H1 (cell line): ENCODE measurements at regions not wholly inside any gene's neighbourhood (a gene's known extent, or its start where the extent isn't known, plus 50 kb on each side); places are given as distances from the start of the nearest gene placed in this dataset.

Source experiments
- CTCF ChIA-PET: fragments of 300-600 bp; sonication (Branson Sonifier 250); formaldehyde crosslinking; loops from one replicate; lab custom pipeline; 2021; ENCODE audit not compliant: partially characterized antibody; lab: Charles Lee
- POLR2A ChIA-PET: fragments of 300-600 bp; sonication (Branson Sonifier 250); formaldehyde crosslinking; loops from one replicate; lab custom pipeline; 2021; ENCODE audit warnings: inconsistent platforms; ENCODE audit not compliant: partially characterized antibody; lab: Charles Lee
- DNase-seq, 2 experiments: peaks; one replicate each; pipeline versions ENCODE4 v3.0.0 to v3.0.0-alpha.2; 2010 to 2022; ENCODE audit warnings: low spot score in 2 of 2, low read depth in 1 of 2, mixed read lengths in 1 of 2
- FAIRE-seq: peaks from 2 replicates; lab custom pipeline; 2011; peaks lifted over from hg19 to GRCh38; lab: Jason Lieb, UNC
- H2AFZ ChIP-seq: 2 replicates; pipeline ENCODE4 v1.8.1; 2012; ENCODE audit warnings: low read length, inconsistent platforms
- H2AK5ac ChIP-seq: 2 replicates; pipeline ENCODE4 v1.6.1; 2013; ENCODE audit warnings: low read depth, low read length
- H2BK120ac ChIP-seq: replicated peaks from 2 replicates; pipeline ENCODE3; 2013; ENCODE audit warnings: low read depth, low read length, inconsistent platforms
- H2BK12ac ChIP-seq: 2 replicates; pipeline ENCODE4 v1.6.1; 2013; ENCODE audit warnings: low read depth, low read length
- H2BK15ac ChIP-seq: 2 replicates; pipeline ENCODE4 v1.6.1; 2013; ENCODE audit warnings: low read length
- H2BK20ac ChIP-seq: 2 replicates; pipeline ENCODE4 v1.6.1; 2013; ENCODE audit warnings: low read length
- H2BK5ac ChIP-seq: 2 replicates; pipeline ENCODE4 v1.6.1; 2013; ENCODE audit warnings: low read depth, low read length
- H3K14ac ChIP-seq: 2 replicates; pipeline ENCODE4 v1.6.1; 2013; ENCODE audit warnings: inconsistent platforms; ENCODE audit not compliant: insufficient read length
- H3K18ac ChIP-seq: 2 replicates; pipeline ENCODE4 v1.6.1; 2013; ENCODE audit warnings: low read length; ENCODE audit errors: extremely low read depth
- H3K23ac ChIP-seq: 2 replicates; pipeline ENCODE4 v1.6.1; 2013; ENCODE audit warnings: inconsistent platforms; ENCODE audit not compliant: insufficient read length
- H3K23me2 ChIP-seq: 2 replicates; pipeline ENCODE4 v1.6.1; 2013; ENCODE audit warnings: low read depth, low read length
- H3K27ac ChIP-seq: 2 replicates; pipeline ENCODE4 v1.6.1; 2011; ENCODE audit warnings: low read depth, low read length, inconsistent platforms
- H3K27me3 ChIP-seq, 4 experiments: replicated peaks in 1 of 4; 1 replicate in 1 of 4; 2 replicates in 3 of 4; pipeline versions ENCODE4 v1.6.1 to v1.8.1; 2011 to 2013; ENCODE audit warnings: low read length in 3 of 4, mild to moderate bottlenecking in 3 of 4, inconsistent platforms in 2 of 4, mixed read lengths in 2 of 4, moderate library complexity in 1 of 4; ENCODE audit not compliant: control insufficient read depth in 3 of 4, insufficient read depth in 3 of 4; ENCODE audit errors: extremely low read depth in 1 of 4
- H3K36me3 ChIP-seq, 4 experiments: 2 replicates each; pipeline versions ENCODE4 v1.6.1 to v1.8.1; 2011 to 2013; ENCODE audit warnings: mild to moderate bottlenecking in 4 of 4, low read length in 3 of 4, moderate library complexity in 2 of 4, control low read depth in 1 of 4, inconsistent platforms in 1 of 4; ENCODE audit not compliant: insufficient read depth in 4 of 4, control insufficient read depth in 2 of 4
- H3K4ac ChIP-seq: replicated peaks from 2 replicates; pipeline ENCODE3; 2013; ENCODE audit warnings: low read length, low read depth, mixed read lengths, inconsistent platforms; ENCODE audit not compliant: insufficient read length
- H3K4me1 ChIP-seq, 4 experiments: replicated peaks in 1 of 4; 1 replicate in 1 of 4; 2 replicates in 3 of 4; pipeline versions ENCODE4 v1.6.1 to v1.8.1; 2011 to 2013; ENCODE audit warnings: low read length in 3 of 4, inconsistent platforms in 2 of 4, mixed read lengths in 1 of 4; ENCODE audit not compliant: insufficient read depth in 4 of 4, control insufficient read depth in 3 of 4
- H3K4me2 ChIP-seq, 2 experiments: 2 replicates each; pipeline versions ENCODE4 v1.6.1 to v1.8.1; 2011 to 2013; ENCODE audit warnings: low read depth in 2 of 2, low read length in 2 of 2, control low read depth in 1 of 2, inconsistent platforms in 1 of 2, mild to moderate bottlenecking in 1 of 2; ENCODE audit not compliant: insufficient read depth in 1 of 2
- H3K4me3 ChIP-seq, 4 experiments: fragments of 200-600, 300-600 bp in 1 of 4; sonication (generic), shearing (Covaris generic), sonication (Bioruptor Twin) in 1 of 4; 2 replicates each; pipeline versions ENCODE4 v1.5.1 to v1.8.1; 2011 to 2016; ENCODE audit warnings: low read length in 4 of 4, low read depth in 3 of 4, control low read depth in 2 of 4, inconsistent platforms in 2 of 4, mild to moderate bottlenecking in 2 of 4, mixed read lengths in 1 of 4, moderate library complexity in 1 of 4; ENCODE audit not compliant: insufficient read depth in 2 of 4; ENCODE audit errors: extremely low read depth in 1 of 4
- H3K56ac ChIP-seq: replicated peaks from 2 replicates; pipeline ENCODE3; 2013; ENCODE audit warnings: low read depth, mild to moderate bottlenecking, mixed read lengths, low read length, inconsistent platforms; ENCODE audit not compliant: insufficient read length
- H3K79me1 ChIP-seq: 2 replicates; pipeline ENCODE4 v1.6.1; 2013; ENCODE audit warnings: low read depth, low read length, control low read depth
- H3K79me2 ChIP-seq, 2 experiments: 2 replicates each; pipeline versions ENCODE4 v1.6.1 to v1.8.1; 2012 to 2013; ENCODE audit warnings: low read length in 2 of 2, mild to moderate bottlenecking in 2 of 2, inconsistent platforms in 1 of 2; ENCODE audit not compliant: insufficient read depth in 2 of 2, control insufficient read depth in 1 of 2
- H3K9ac ChIP-seq, 4 experiments: replicated peaks in 1 of 4; 1 replicate in 1 of 4; 2 replicates in 3 of 4; pipeline versions ENCODE4 v1.6.1 to v1.8.1; 2011 to 2013; ENCODE audit warnings: low read depth in 3 of 4, low read length in 3 of 4, control low read depth in 2 of 4, mild to moderate bottlenecking in 2 of 4, moderate library complexity in 2 of 4, inconsistent platforms in 1 of 4; ENCODE audit errors: extremely low read depth in 1 of 4
- H3K9me3 ChIP-seq, 2 experiments: 2 replicates each; pipeline versions ENCODE4 v1.6.1 to v1.8.1; 2012 to 2013; ENCODE audit warnings: mild to moderate bottlenecking in 2 of 2, moderate library complexity in 2 of 2, control low read depth in 1 of 2, inconsistent platforms in 1 of 2, low read depth in 1 of 2, low read length in 1 of 2, mixed read lengths in 1 of 2; ENCODE audit not compliant: insufficient read depth in 2 of 2
- H4K20me1 ChIP-seq, 2 experiments: replicated peaks in 1 of 2; 2 replicates each; pipeline versions ENCODE3 to v1.8.1; 2011 to 2013; ENCODE audit warnings: inconsistent platforms in 2 of 2, low read length in 2 of 2, mild to moderate bottlenecking in 1 of 2; ENCODE audit not compliant: insufficient read depth in 2 of 2, control insufficient read depth in 1 of 2
- H4K5ac ChIP-seq: 2 replicates; pipeline ENCODE4 v1.6.1; 2013; ENCODE audit warnings: low read length, low read depth, mixed read lengths, inconsistent platforms; ENCODE audit not compliant: insufficient read length
- H4K8ac ChIP-seq: 2 replicates; pipeline ENCODE4 v1.8.0; 2013; ENCODE audit warnings: mild to moderate bottlenecking, moderate library complexity, low read length, inconsistent platforms; ENCODE audit not compliant: insufficient read depth; ENCODE audit errors: extremely low read depth
- H4K91ac ChIP-seq: replicated peaks from 2 replicates; pipeline ENCODE3; 2013; ENCODE audit warnings: low read length, mixed read lengths, inconsistent platforms; ENCODE audit not compliant: insufficient read length
- JUN ChIP-seq: IDR thresholded peaks from 2 replicates; pipeline ENCODE4 v1.6.1; 2011; ENCODE audit warnings: low read depth, mild to moderate bottlenecking, improper control_type of control experiment, low read length
- WGBS, 2 experiments: shearing (Covaris generic) in 1 of 2; methylation state at CpG; one replicate each; pipeline versions ENCODE4 v1.1.6 to v1.1.7; 2013 to 2015; ENCODE audit warnings: low lambda C conversion rate in 2 of 2, mixed read lengths in 2 of 2, inconsistent platforms in 1 of 2, low coverage in 1 of 2, missing lambda C conversion rate in 1 of 2; ENCODE audit not compliant: insufficient replicate concordance in 2 of 2, insufficient coverage in 1 of 2, insufficient read length in 1 of 2; ENCODE audit errors: extremely low coverage in 1 of 2, missing lambda C conversion rate in 1 of 2; 5-methylcytosine and 5-hydroxymethylcytosine counted together

- no peak overlapping the region for H3K4me3 ChIP-seq
- H3K4ac ChIP-seq, result no peak overlapping the region
- H4K91ac ChIP-seq, result no peak overlapping the region
- no peaks in the 10 kb centered on the region for H3K9me3 ChIP-seq
- H3K23ac ChIP-seq, result no peak overlapping the region
- TF ChIP-seq JUN, result no peak
- TF ChIP-seq, all 59 proteins: peak for 0
- Histone ChIP-seq H3K23me2 (no peaks in the 10 kb centered on the region), H2BK5ac (no peak overlapping the region), H3K79me1 (no peaks in the 10 kb centered on the region), H2AK5ac (no peak overlapping the region), H4K20me1 (no peaks in the 10 kb centered on the region), H4K8ac (no peak overlapping the region), H3K27ac (no peak overlapping the region), H3K4me2 (no peak overlapping the region), H3K18ac (no peak overlapping the region), H2BK15ac (no peak overlapping the region), H2BK120ac (no peak overlapping the region), H3K9ac (no peak overlapping the region), H2BK20ac (no peak overlapping the region), H3K56ac (no peak overlapping the region), H3K14ac (no peak overlapping the region), H3K79me2 (no peaks in the 10 kb centered on the region), H3K27me3 (no peaks in the 10 kb centered on the region), H4K5ac (no peak overlapping the region), H3K4me1 (peaks cover 0 to 5% (median 0%) of the 10 kb centered on the region in 4 experiments; a peak in 1 of 7 replicates), H2AFZ (no peak overlapping the region), H2BK12ac (no peak overlapping the region), H3K36me3 (no peaks in the 10 kb centered on the region)
- DNase-seq, result no peak
- CTCF ChIA-PET, result interaction anchor here (1.5 kb wide), 1 partner anchor 10 kb away, joined by 3 read pairs; no protein-coding TSS in a partner anchor
- FAIRE-seq, result no peak
- POLR2A ChIA-PET, result interaction anchor here (1.0 kb wide), 1 partner anchor 12 kb away, joined by 3 read pairs; no protein-coding TSS in a partner anchor
- 75% methylated on average over 1 of the region's 1 CpG; no CpG with 5 or more reads in 1 of the 2 experiments for WGBS, 2 experiments
These were observed 82.1 kb upstream of the GALNT18 start for GRCh38 chr11:11703885-11704284.
